Activated naive CD8-positive, alpha-beta T cell (primary cell): ENCODE measurements at regions not wholly inside any gene's neighbourhood (a gene's known extent, or its start where the extent isn't known, plus 50 kb on each side); places are given as distances from the start of the nearest gene placed in this dataset.

Experiments
- H3K27ac Mint-ChIP-seq: one replicate; pipeline ENCODE4 v1.8.0; 2021; ENCODE audit warnings: mixed read lengths
- H3K27me3 Mint-ChIP-seq: one replicate; pipeline ENCODE4 v1.8.0; 2021; ENCODE audit warnings: mixed read lengths
- H3K36me3 Mint-ChIP-seq: one replicate; pipeline ENCODE4 v1.8.0; 2021; ENCODE audit warnings: mixed read lengths
- H3K4me1 Mint-ChIP-seq: one replicate; pipeline ENCODE4 v1.8.0; 2021; ENCODE audit warnings: low read depth, mixed read lengths
- H3K4me3 Mint-ChIP-seq: one replicate; pipeline ENCODE4 v1.8.0; 2021; ENCODE audit warnings: mild to moderate bottlenecking, mixed read lengths
- H3K9me3 Mint-ChIP-seq: one replicate; pipeline ENCODE4 v1.8.0; 2021; ENCODE audit warnings: low read depth, mixed read lengths

GRCh38 chr3:25133588-25133987 lies 294.5 kb upstream of the RARB start:
- Mint-ChIP-seq H3K36me3 (no peaks in the 10 kb centered on the region), H3K27ac (no peak overlapping the region), H3K4me1 (no peaks in the 10 kb centered on the region)

GRCh38 chr3:25137606-25138005 lies 290.5 kb upstream of the RARB start:
- Mint-ChIP-seq H3K27me3 (no peaks in the 10 kb centered on the region), H3K4me3 (no peak overlapping the region), H3K4me1 (no peaks in the 10 kb centered on the region), H3K9me3 (no peaks in the 10 kb centered on the region), H3K27ac (no peak overlapping the region), H3K36me3 (no peaks in the 10 kb centered on the region)

More at GRCh38 chr3:25133588-25133987, 294.5 kb upstream of the RARB start:
- no peak overlapping the region for H3K4me3 Mint-ChIP-seq
- no peaks in the 10 kb centered on the region for H3K27me3 Mint-ChIP-seq
- H3K9me3 Mint-ChIP-seq, result no peaks in the 10 kb centered on the region

- Mint-ChIP-seq H3K36me3 (no peaks in the 10 kb centered on the region), H3K27me3 (no peaks in the 10 kb centered on the region), H3K27ac (no peak overlapping the region), H3K4me1 (no peaks in the 10 kb centered on the region), H3K4me3 (no peak overlapping the region), H3K9me3 (no peaks in the 10 kb centered on the region)
These were observed 288.8 kb upstream of the RARB start for GRCh38 chr3:25139267-25139666.

- H3K27ac Mint-ChIP-seq, result no peak overlapping the region
- H3K4me1 Mint-ChIP-seq, result no peaks in the 10 kb centered on the region
- peaks cover 3% of the 10 kb centered on the region for H3K9me3 Mint-ChIP-seq
- no peaks in the 10 kb centered on the region for H3K36me3 Mint-ChIP-seq
- no peaks in the 10 kb centered on the region for H3K27me3 Mint-ChIP-seq
- H3K4me3 Mint-ChIP-seq, result no peak overlapping the region
These were observed 285.3 kb upstream of the RARB start for GRCh38 chr3:25142609-25143355.

GRCh38 chr3:25143356-25144025 lies 284.6 kb upstream of the RARB start:
- no peaks in the 10 kb centered on the region for H3K36me3 Mint-ChIP-seq

GRCh38 chr3:25144430-25144829 lies 283.6 kb upstream of the RARB start:
- Mint-ChIP-seq H3K27me3 (no peaks in the 10 kb centered on the region), H3K9me3 (peaks cover 3% of the 10 kb centered on the region), H3K27ac (no peak overlapping the region), H3K4me3 (no peak overlapping the region), H3K4me1 (no peaks in the 10 kb centered on the region), H3K36me3 (no peaks in the 10 kb centered on the region)

More at GRCh38 chr3:25143356-25144025, 284.6 kb upstream of the RARB start:
- H3K9me3 Mint-ChIP-seq, result peaks cover 3% of the 10 kb centered on the region
- H3K27me3 Mint-ChIP-seq, result no peaks in the 10 kb centered on the region
- H3K4me3 Mint-ChIP-seq, result no peak overlapping the region
- no peaks in the 10 kb centered on the region for H3K4me1 Mint-ChIP-seq
- H3K27ac Mint-ChIP-seq, result no peak overlapping the region

GRCh38 chr3:25145176-25145575 lies 282.9 kb upstream of the RARB start:
- no peaks in the 10 kb centered on the region for H3K27me3 Mint-ChIP-seq
- H3K9me3 Mint-ChIP-seq, result peaks cover 3% of the 10 kb centered on the region
- H3K27ac Mint-ChIP-seq, result no peak overlapping the region
- no peak overlapping the region for H3K4me3 Mint-ChIP-seq
- no peaks in the 10 kb centered on the region for H3K36me3 Mint-ChIP-seq
- H3K4me1 Mint-ChIP-seq, result no peaks in the 10 kb centered on the region

GRCh38 chr3:25150199-25150598 lies 277.9 kb upstream of the RARB start:
- Mint-ChIP-seq H3K9me3 (peaks cover 3% of the 10 kb centered on the region), H3K27ac (no peak overlapping the region), H3K4me3 (no peak overlapping the region), H3K4me1 (no peaks in the 10 kb centered on the region), H3K27me3 (no peaks in the 10 kb centered on the region), H3K36me3 (no peaks in the 10 kb centered on the region)

GRCh38 chr3:25151281-25151902 lies 276.7 kb upstream of the RARB start:
- Mint-ChIP-seq H3K4me3 (no peak overlapping the region), H3K36me3 (no peaks in the 10 kb centered on the region), H3K4me1 (no peaks in the 10 kb centered on the region), H3K9me3 (no peaks in the 10 kb centered on the region), H3K27me3 (no peaks in the 10 kb centered on the region), H3K27ac (no peak overlapping the region)

GRCh38 chr3:25151903-25152295 lies 276.2 kb upstream of the RARB start:
- H3K4me1 Mint-ChIP-seq, result no peaks in the 10 kb centered on the region
- H3K4me3 Mint-ChIP-seq, result no peak overlapping the region
- H3K9me3 Mint-ChIP-seq, result no peaks in the 10 kb centered on the region
- no peak overlapping the region for H3K27ac Mint-ChIP-seq
- H3K36me3 Mint-ChIP-seq, result no peaks in the 10 kb centered on the region
- no peaks in the 10 kb centered on the region for H3K27me3 Mint-ChIP-seq

GRCh38 chr3:25153136-25153535 lies 274.9 kb upstream of the RARB start:
- H3K4me1 Mint-ChIP-seq, result no peaks in the 10 kb centered on the region
- no peak overlapping the region for H3K27ac Mint-ChIP-seq
- no peak overlapping the region for H3K4me3 Mint-ChIP-seq
- no peaks in the 10 kb centered on the region for H3K9me3 Mint-ChIP-seq
- H3K27me3 Mint-ChIP-seq, result no peaks in the 10 kb centered on the region
- no peaks in the 10 kb centered on the region for H3K36me3 Mint-ChIP-seq

GRCh38 chr3:25153561-25153960 lies 274.5 kb upstream of the RARB start:
- Mint-ChIP-seq H3K4me3 (no peak overlapping the region), H3K4me1 (no peaks in the 10 kb centered on the region), H3K9me3 (no peaks in the 10 kb centered on the region), H3K36me3 (no peaks in the 10 kb centered on the region), H3K27ac (no peak overlapping the region), H3K27me3 (no peaks in the 10 kb centered on the region)

- H3K27ac Mint-ChIP-seq, result no peak overlapping the region
- no peak overlapping the region for H3K4me3 Mint-ChIP-seq
- H3K36me3 Mint-ChIP-seq, result no peaks in the 10 kb centered on the region
- no peaks in the 10 kb centered on the region for H3K9me3 Mint-ChIP-seq
- no peaks in the 10 kb centered on the region for H3K27me3 Mint-ChIP-seq
- no peaks in the 10 kb centered on the region for H3K4me1 Mint-ChIP-seq
These were observed 272.2 kb upstream of the RARB start for GRCh38 chr3:25155652-25156471.

GRCh38 chr3:25156626-25157025 lies 271.4 kb upstream of the RARB start:
- no peaks in the 10 kb centered on the region for H3K9me3 Mint-ChIP-seq
- H3K27me3 Mint-ChIP-seq, result no peaks in the 10 kb centered on the region
- no peaks in the 10 kb centered on the region for H3K4me1 Mint-ChIP-seq
- no peaks in the 10 kb centered on the region for H3K36me3 Mint-ChIP-seq
- H3K27ac Mint-ChIP-seq, result no peak overlapping the region
- no peak overlapping the region for H3K4me3 Mint-ChIP-seq

- Mint-ChIP-seq H3K4me3 (no peak overlapping the region), H3K27ac (no peak overlapping the region), H3K36me3 (no peaks in the 10 kb centered on the region), H3K9me3 (no peaks in the 10 kb centered on the region), H3K27me3 (no peaks in the 10 kb centered on the region), H3K4me1 (no peaks in the 10 kb centered on the region)
These were observed 262.8 kb upstream of the RARB start for GRCh38 chr3:25165306-25165705.
